Right cardiac atrium (tissue), 5 donors: ENCODE measurements at regions not wholly inside any gene's neighbourhood (a gene's known extent, or its start where the extent isn't known, plus 50 kb on each side); places are given as distances from the start of the nearest gene placed in this dataset.

Source experiments
- ATAC-seq, 2 donors: fragments of 200-7000 bp; cut with Tn5 transposase; one replicate each; pipeline versions ENCODE4 v1.8.0 to v1.9.1; 2020; ENCODE audit warnings: moderate library complexity in 2 of 2, mild to moderate bottlenecking in 1 of 2
- DNase-seq, 3 donors: peaks; one replicate each; pipeline ENCODE4 v3.0.0-alpha.2; 2020
- H3K27ac ChIP-seq: one replicate; pipeline ENCODE4 v1.5.1; 2013; ENCODE audit warnings: mild to moderate bottlenecking, low read length, control low read depth, moderate library complexity
- H3K27me3 ChIP-seq: one replicate; pipeline ENCODE4 v1.6.1; 2013; ENCODE audit not compliant: control insufficient read depth, insufficient read depth
- H3K4me1 ChIP-seq: one replicate; pipeline ENCODE4 v1.6.1; 2013; ENCODE audit warnings: low read length; ENCODE audit not compliant: control insufficient read depth, insufficient read depth
- H3K4me3 ChIP-seq: one replicate; pipeline ENCODE4 v1.5.1; 2013; ENCODE audit warnings: low read length, control low read depth
- H3K9me3 ChIP-seq: one replicate; pipeline ENCODE4 v1.6.1; 2013; ENCODE audit warnings: low read length; ENCODE audit not compliant: control insufficient read depth
- WGBS: extraction: QIAGEN DNeasy Blood & Tissue Kit; methylation state at CpG from one replicate; pipeline ENCODE4 v1.1.7; 2013; 5-methylcytosine and 5-hydroxymethylcytosine counted together
- intact Hi-C, 4 donors: fragments of 100-400 bp; cut with DNase I; formaldehyde crosslinking; loops; one replicate each; pipeline versions ENCODE4 v1.11.0 to v1.14.0; 2022 to 2023
- donor health status: healthy with polysubstance abuse.
- donor health status: DM: no; HTN: yes; CAD: no.
- donor health status: DM: no; HTN: no; CAD: no.
- donor health status: DM: no; HTN: yes; CAD: no; lungs with severe emphysema.
- donor health status: DM: yes; HTN: yes; CAD: no.

GRCh38 chr9:1870915-1871314, 144.2 kb upstream of the SMARCA2 start:
- DNase-seq (no peak), ATAC-seq (no peak)
- no peaks in the 10 kb centered on the region for H3K27me3 ChIP-seq
- 74% methylated on average over 2 of the region's 2 CpGs for WGBS
- no peak overlapping the region for H3K27ac ChIP-seq
- H3K9me3 ChIP-seq, result no peaks in the 10 kb centered on the region
- intact Hi-C loops, result no loop called here
- H3K4me1 ChIP-seq, result no peaks in the 10 kb centered on the region
- H3K4me3 ChIP-seq, result no peak overlapping the region

GRCh38 chr9:1871626-1872419, 143.3 kb upstream of the SMARCA2 start:
- H3K9me3 ChIP-seq, result no peaks in the 10 kb centered on the region
- H3K27ac ChIP-seq, result no peak overlapping the region
- no peaks in the 10 kb centered on the region for H3K4me1 ChIP-seq
- ATAC-seq (no peak), DNase-seq (no peak)
- H3K4me3 ChIP-seq, result no peak overlapping the region
- H3K27me3 ChIP-seq, result no peaks in the 10 kb centered on the region
- intact Hi-C loops, result no loop called here
- 49% methylated on average over 8 of the region's 8 CpGs for WGBS

GRCh38 chr9:1875251-1875851, 139.8 kb upstream of the SMARCA2 start:
- no peak for ATAC-seq
- intact Hi-C loops, result no loop called here

GRCh38 chr9:1875921-1876448, 139.2 kb upstream of the SMARCA2 start:
- no peak for DNase-seq
- H3K4me1 ChIP-seq, result no peaks in the 10 kb centered on the region
- no peaks in the 10 kb centered on the region for H3K9me3 ChIP-seq
- no peak overlapping the region for H3K27ac ChIP-seq
- no peaks in the 10 kb centered on the region for H3K27me3 ChIP-seq
- 64% methylated on average over 5 of the region's 5 CpGs for WGBS
- ATAC-seq, result no peak
- intact Hi-C loops, result no loop called here
- no peak overlapping the region for H3K4me3 ChIP-seq

More at GRCh38 chr9:1875251-1875851, 139.8 kb upstream of the SMARCA2 start:
- Histone ChIP-seq H3K27ac (no peak overlapping the region), H3K9me3 (no peaks in the 10 kb centered on the region), H3K27me3 (no peaks in the 10 kb centered on the region), H3K4me3 (no peak overlapping the region), H3K4me1 (no peaks in the 10 kb centered on the region)
- 85% methylated on average over 8 of the region's 8 CpGs for WGBS
- DNase-seq, result no peak

- intact Hi-C loops, result no loop called here
- WGBS, result 93% methylated on average over 5 of the region's 5 CpGs
- no peaks in the 10 kb centered on the region for H3K4me1 ChIP-seq
- ATAC-seq (no peak), DNase-seq (no peak)
- H3K27me3 ChIP-seq, result no peaks in the 10 kb centered on the region
- H3K27ac ChIP-seq, result no peak overlapping the region
- no peaks in the 10 kb centered on the region for H3K9me3 ChIP-seq
- no peak overlapping the region for H3K4me3 ChIP-seq
Observed at GRCh38 chr9:1876891-1877496, 138.2 kb upstream of the SMARCA2 start.

GRCh38 chr9:1877951-1878350, 137.2 kb upstream of the SMARCA2 start:
- WGBS, result 80% methylated on average over 4 of the region's 4 CpGs
- Histone ChIP-seq H3K27ac (no peak overlapping the region), H3K4me3 (no peak overlapping the region), H3K27me3 (no peaks in the 10 kb centered on the region), H3K4me1 (no peaks in the 10 kb centered on the region), H3K9me3 (no peaks in the 10 kb centered on the region)
- DNase-seq (no peak), ATAC-seq (no peak)
- intact Hi-C loops, result no loop called here

- H3K4me1 ChIP-seq, result no peaks in the 10 kb centered on the region
- intact Hi-C loops, result no loop called here
- ATAC-seq (no peak), DNase-seq (no peak)
- no peaks in the 10 kb centered on the region for H3K9me3 ChIP-seq
- no peak overlapping the region for H3K27ac ChIP-seq
- 81% methylated on average over 3 of the region's 3 CpGs for WGBS
- H3K27me3 ChIP-seq, result no peaks in the 10 kb centered on the region
- H3K4me3 ChIP-seq, result no peak overlapping the region
Observed at GRCh38 chr9:1878811-1879210, 136.3 kb upstream of the SMARCA2 start.

GRCh38 chr9:1879501-1879900, 135.6 kb upstream of the SMARCA2 start:
- WGBS, result 89% methylated on average over 4 of the region's 4 CpGs
- DNase-seq (no peak), ATAC-seq (no peak)
- Histone ChIP-seq H3K27ac (no peak overlapping the region), H3K4me3 (no peak overlapping the region), H3K4me1 (no peaks in the 10 kb centered on the region), H3K27me3 (no peaks in the 10 kb centered on the region), H3K9me3 (no peaks in the 10 kb centered on the region)
- intact Hi-C loops, result no loop called here

GRCh38 chr9:1880038-1880565, 135.0 kb upstream of the SMARCA2 start:
- no peak overlapping the region for H3K4me3 ChIP-seq
- no peak overlapping the region for H3K27ac ChIP-seq
- DNase-seq, result no peak
- no peaks in the 10 kb centered on the region for H3K4me1 ChIP-seq
- intact Hi-C loops, result no loop called here
- no peak for ATAC-seq
- H3K27me3 ChIP-seq, result no peaks in the 10 kb centered on the region
- 85% methylated on average over 4 of the region's 4 CpGs for WGBS
- no peaks in the 10 kb centered on the region for H3K9me3 ChIP-seq

- WGBS, result 41% methylated on average over 2 of the region's 2 CpGs
- intact Hi-C loops, result no loop called here
- Histone ChIP-seq H3K4me1 (no peaks in the 10 kb centered on the region), H3K27me3 (no peaks in the 10 kb centered on the region), H3K9me3 (no peaks in the 10 kb centered on the region), H3K27ac (no peak overlapping the region), H3K4me3 (no peak overlapping the region)
- DNase-seq, result no peak
- ATAC-seq, result no peak
Observed at GRCh38 chr9:1881708-1882295, 133.3 kb upstream of the SMARCA2 start.
